GOT3 (cell line): ENCODE measurements at regions not wholly inside any gene's neighbourhood (a gene's known extent, or its start where the extent isn't known, plus 50 kb on each side); places are given as distances from the start of the nearest gene placed in this dataset.

Experiments used
- DNase-seq: peaks from one replicate; lab custom pipeline; 2025; ENCODE audit warnings: mixed read lengths; lab: John Stamatoyannopoulos, UW

GRCh38 chr6:24987446-24988115 lies 51.8 kb upstream of the RIPOR2 start:
- DNase-seq, result no peak

GRCh38 chr6:24988562-24988961 lies 52.8 kb upstream of the RIPOR2 start:
- no peak for DNase-seq

GRCh38 chr6:24990236-24990845 lies 54.6 kb upstream of the RIPOR2 start:
- no peak for DNase-seq

GRCh38 chr6:24990944-24991809 lies 55.4 kb upstream of the RIPOR2 start:
- no peak for DNase-seq

GRCh38 chr6:24991810-24992467 lies 56.2 kb upstream of the RIPOR2 start:
- no peak for DNase-seq

- DNase-seq, result no peak
These were observed 59.1 kb upstream of the RIPOR2 start for GRCh38 chr6:24994812-24995211.

- no peak for DNase-seq
These were observed 59.5 kb upstream of the RIPOR2 start for GRCh38 chr6:24995270-24995669.

- no peak for DNase-seq
These were observed 60.6 kb upstream of the RIPOR2 start for GRCh38 chr6:24996269-24996836.

- DNase-seq, result no peak
These were observed 61.5 kb upstream of the RIPOR2 start for GRCh38 chr6:24997231-24997630.

- DNase-seq, result no peak
These were observed 62.1 kb upstream of the RIPOR2 start for GRCh38 chr6:24997905-24998304.

GRCh38 chr6:25002326-25003091 lies 66.7 kb upstream of the RIPOR2 start:
- no peak for DNase-seq

- DNase-seq, result no peak
These were observed 68.6 kb upstream of the RIPOR2 start for GRCh38 chr6:25004357-25004756.

GRCh38 chr6:25005010-25005409 lies 69.2 kb upstream of the RIPOR2 start:
- DNase-seq, result no peak

GRCh38 chr6:25006075-25006474 lies 70.3 kb upstream of the RIPOR2 start:
- no peak for DNase-seq

GRCh38 chr6:25006565-25007001 lies 70.8 kb upstream of the RIPOR2 start:
- no peak for DNase-seq

GRCh38 chr6:25007269-25007699 lies 71.5 kb upstream of the RIPOR2 start:
- DNase-seq, result no peak

GRCh38 chr6:25008707-25009392 lies 73.1 kb upstream of the RIPOR2 start:
- no peak for DNase-seq

- no peak for DNase-seq
These were observed 73.6 kb upstream of the RIPOR2 start for GRCh38 chr6:25009393-25009710.

GRCh38 chr6:25010176-25010575 lies 74.4 kb upstream of the RIPOR2 start:
- no peak for DNase-seq

- no peak for DNase-seq
These were observed 75.3 kb upstream of the RIPOR2 start for GRCh38 chr6:25010902-25011625.
